ENCODE measurements at regions not wholly inside any gene's neighbourhood (a gene's known extent, or its start where the extent isn't known, plus 50 kb on each side); places are given as distances from the start of the nearest gene placed in this dataset.
A peak's percentile ranks its signal among the peaks of the same experiment; 100 is the strongest.
"Not testable (repeated sequence)": the region's sequence is repeated elsewhere in the genome, so short reads cannot be mapped to it uniquely, and the experiment has no call there.

GRCh38 chr5:17079562-17079961, 137.9 kb upstream of the BASP1 start:
- DNase-seq: peak in 1 of 2 donors; percentile 72
- H3K27ac ChIP-seq: peak overlapping the region in 4 of 10 donors; percentile 1 to 74 (median 46)
- no peaks in the 10 kb centered on the region for H3K27me3 ChIP-seq
- peak overlapping the region in 2 of 10 donors; percentile 1 to 20 for H3K4me3 ChIP-seq
- H3K4me1 ChIP-seq: peaks cover 0 to 44% (median 11%) of the 10 kb centered on the region in 9 donors
- intact Hi-C loops (cut with DNase I): loop anchor here in 2 of 10 donors (5.0 to 10.0 kb wide), 3 partner anchors 53 to 145 kb away; partner anchors contain the start of gene MYO10 (in 2 of the 2)
- no peak for TF ChIP-seq CTCF (IDR thresholded peaks at IDR 0.05)
- no peaks in the 10 kb centered on the region for H3K9me3 ChIP-seq
- peak; percentile 70 to 96 (median 88) for ATAC-seq
- H3K36me3 ChIP-seq: no peaks in the 10 kb centered on the region
- WGBS, 2 donors: 37 to 52% methylated on average over 7 of the region's 7 CpGs

- DNase-seq (no peak), ATAC-seq (no peak)
- Histone ChIP-seq H3K4me1 (peaks cover 0 to 36% (median 11%) of the 10 kb centered on the region in 9 donors), H3K27me3 (no peaks in the 10 kb centered on the region), H3K27ac (peak overlapping the region in 4 of 10 donors; percentile 1 to 74 (median 46)), H3K36me3 (no peaks in the 10 kb centered on the region), H3K9me3 (no peaks in the 10 kb centered on the region), H3K4me3 (no peak overlapping the region)
- no peak for TF ChIP-seq CTCF (IDR thresholded peaks at IDR 0.05)
- intact Hi-C loops (cut with DNase I): no loop called here
- WGBS, 2 donors: 89 to 95% methylated on average over 4 of the region's 4 CpGs
Observed at GRCh38 chr5:17080361-17080760, 137.1 kb upstream of the BASP1 start.

- H3K4me3 ChIP-seq: no peak overlapping the region
- no peak for DNase-seq
- intact Hi-C loops (cut with DNase I): no loop called here
- H3K27me3 ChIP-seq: no peaks in the 10 kb centered on the region
- no peak for ATAC-seq
- no peaks in the 10 kb centered on the region for H3K9me3 ChIP-seq
- no peak overlapping the region for H3K27ac ChIP-seq
- TF ChIP-seq CTCF (IDR thresholded peaks at IDR 0.05): no peak
- no peaks in the 10 kb centered on the region for H3K36me3 ChIP-seq
- peaks cover 0 to 33% (median 11%) of the 10 kb centered on the region in 9 donors for H3K4me1 ChIP-seq
- WGBS, 2 donors: 62 to 78% methylated on average over 4 of the region's 4 CpGs
Observed at GRCh38 chr5:17081142-17081541, 136.3 kb upstream of the BASP1 start.

GRCh38 chr5:17083276-17083675, 134.2 kb upstream of the BASP1 start:
- H3K4me1 ChIP-seq: peaks cover 0 to 22% (median 5%) of the 10 kb centered on the region in 9 donors
- ATAC-seq; H3K9me3 ChIP-seq; H3K36me3 ChIP-seq; DNase-seq; intact Hi-C loops (cut with DNase I); H3K27me3 ChIP-seq; H3K4me3 ChIP-seq; H3K27ac ChIP-seq: not testable (repeated sequence)
- 86 to 89% methylated on average over 29 of the region's 29 CpGs for WGBS, 2 donors

- ATAC-seq: no peak
- 93 to 94% methylated on average over 8 of the region's 8 CpGs for WGBS, 2 donors
- Histone ChIP-seq H3K27ac (no peak overlapping the region), H3K4me1 (no peaks in the 10 kb centered on the region), H3K4me3 (no peak overlapping the region), H3K9me3 (no peaks in the 10 kb centered on the region), H3K27me3 (no peaks in the 10 kb centered on the region), H3K36me3 (no peaks in the 10 kb centered on the region)
- no peak for TF ChIP-seq CTCF (IDR thresholded peaks at IDR 0.05)
- no peak for DNase-seq
- intact Hi-C loops (cut with DNase I): no loop called here
Observed at GRCh38 chr5:17087035-17087434, 130.4 kb upstream of the BASP1 start.

Measured in heart right ventricle (tissue), 16 donors.